HEK293 (cell line): ENCODE measurements at regions not wholly inside any gene's neighbourhood (a gene's known extent, or its start where the extent isn't known, plus 50 kb on each side); places are given as distances from the start of the nearest gene placed in this dataset.

Experiments
- CTCF ChIA-PET: fragments of 350-600 bp; formaldehyde crosslinking; extraction: SDS; loops from one replicate; lab custom pipeline; 2021; ENCODE audit warnings: antibody characterized with exemption; lab: Yijun Ruan, JAX
- POLR2A ChIA-PET: fragments of 300-600 bp; formaldehyde crosslinking; extraction: SDS; loops from one replicate; lab custom pipeline; 2020; ENCODE audit warnings: antibody characterized with exemption, inconsistent platforms; lab: Yijun Ruan, JAX
- H3K27ac ChIP-seq: fragments of 200-500 bp; sonication (Bioruptor generic); 2 replicates; pipeline ENCODE4 v1.5.1; 2014; ENCODE audit warnings: low read depth, low read length, control low read depth, inconsistent platforms; ENCODE audit errors: extremely low read depth
- H3K36me3 ChIP-seq, 2 experiments: fragments of 200-500 bp in 1 of 2; sonication (Bioruptor generic) in 1 of 2; 1 replicate in 1 of 2; 2 replicates in 1 of 2; pipeline ENCODE4 v1.5.1; 2014 to 2017; ENCODE audit warnings: inconsistent platforms in 2 of 2, low read length in 2 of 2; ENCODE audit not compliant: control insufficient read depth in 2 of 2, insufficient read depth in 1 of 2
- H3K4me1 ChIP-seq: fragments of 200-500 bp; sonication (Bioruptor generic); 2 replicates; pipeline ENCODE4 v1.5.1; 2014; ENCODE audit warnings: mild to moderate bottlenecking, low read length, inconsistent platforms; ENCODE audit not compliant: control insufficient read depth, insufficient read depth
- H3K4me3 ChIP-seq: 2 replicates; pipeline ENCODE4 v1.5.1; 2011; ENCODE audit warnings: low read depth, mild to moderate bottlenecking, control low read depth, low read length, moderate library complexity
- H3K9me3 ChIP-seq: fragments of 200-500 bp; sonication (Bioruptor generic); 2 replicates; pipeline ENCODE4 v1.5.1; 2014; ENCODE audit warnings: low read depth, low read length, inconsistent platforms; ENCODE audit not compliant: control insufficient read depth, insufficient read depth
- OSR2 ChIP-seq: fragments of 450-650 bp; formaldehyde crosslinking; IDR thresholded peaks from 2 replicates; pipeline ENCODE4 v1.5.1; 2016; ENCODE audit warnings: missing biosample characterization, missing genetic modification characterization
- SCRT1 ChIP-seq: fragments of 450-650 bp; formaldehyde crosslinking; IDR thresholded peaks from 2 replicates; pipeline ENCODE4 v1.5.1; 2016; ENCODE audit warnings: missing biosample characterization, missing genetic modification characterization, borderline replicate concordance
- YY2 ChIP-seq: fragments of 450-650 bp; formaldehyde crosslinking; IDR thresholded peaks from 2 replicates; pipeline ENCODE4 v1.5.1; 2016; ENCODE audit warnings: missing biosample characterization, missing genetic modification characterization
- ZBTB7A ChIP-seq: fragments of 450-650 bp; formaldehyde crosslinking; IDR thresholded peaks from 2 replicates; pipeline ENCODE4 v1.5.1; 2016; ENCODE audit warnings: low read depth, missing biosample characterization, missing genetic modification characterization
- ZFHX2 ChIP-seq: fragments of 450-650 bp; formaldehyde crosslinking; conservative IDR thresholded peaks from 2 replicates; pipeline ENCODE4 v1.5.1; 2016; ENCODE audit warnings: missing biosample characterization, missing genetic modification characterization
- ZNF114 ChIP-seq: fragments of 450-650 bp; formaldehyde crosslinking; IDR thresholded peaks from 2 replicates; pipeline ENCODE4 v1.5.0; 2017; ENCODE audit warnings: missing biosample characterization, missing genetic modification characterization
- ZNF146 ChIP-seq: fragments of 450-650 bp; formaldehyde crosslinking; IDR thresholded peaks from 2 replicates; pipeline ENCODE4 v1.5.1; 2016; ENCODE audit warnings: missing biosample characterization, missing genetic modification characterization
- ZNF174 ChIP-seq: fragments of 450-650 bp; formaldehyde crosslinking; IDR thresholded peaks from 2 replicates; pipeline ENCODE4 v1.5.0; 2017; ENCODE audit warnings: missing biosample characterization, mild to moderate bottlenecking, missing genetic modification characterization
- ZNF23 ChIP-seq: fragments of 450-650 bp; formaldehyde crosslinking; IDR thresholded peaks from 2 replicates; pipeline ENCODE4 v1.5.1; 2016; ENCODE audit warnings: missing biosample characterization, missing genetic modification characterization, borderline replicate concordance
- ZNF24 ChIP-seq: fragments of 450-650 bp; formaldehyde crosslinking; IDR thresholded peaks from 2 replicates; pipeline ENCODE4 v1.5.1; 2016; ENCODE audit warnings: missing biosample characterization, missing genetic modification characterization
- ZNF324 ChIP-seq: fragments of 450-650 bp; formaldehyde crosslinking; IDR thresholded peaks from 2 replicates; pipeline ENCODE4 v1.5.1; 2016; ENCODE audit warnings: missing biosample characterization, missing genetic modification characterization
- ZNF354C ChIP-seq: fragments of 450-650 bp; formaldehyde crosslinking; IDR thresholded peaks from 2 replicates; pipeline ENCODE4 v1.5.1; 2016; ENCODE audit warnings: missing biosample characterization, missing genetic modification characterization, low read depth, borderline replicate concordance
- ZNF394 ChIP-seq: fragments of 450-650 bp; formaldehyde crosslinking; IDR thresholded peaks from 2 replicates; pipeline ENCODE4 v1.5.1; 2016; ENCODE audit warnings: missing biosample characterization, missing genetic modification characterization, mild to moderate bottlenecking, moderate library complexity, borderline replicate concordance
- ZNF404 ChIP-seq: fragments of 450-650 bp; formaldehyde crosslinking; IDR thresholded peaks from 2 replicates; pipeline ENCODE4 v1.5.1; 2017; ENCODE audit warnings: missing biosample characterization, missing genetic modification characterization
- ZNF544 ChIP-seq: fragments of 450-650 bp; formaldehyde crosslinking; IDR thresholded peaks from 2 replicates; pipeline ENCODE4 v1.5.0; 2017; ENCODE audit warnings: missing biosample characterization, missing genetic modification characterization
- ZNF561 ChIP-seq: fragments of 450-650 bp; IDR thresholded peaks from 2 replicates; pipeline ENCODE4 v1.5.1; 2018; ENCODE audit warnings: missing biosample characterization, missing genetic modification characterization, borderline replicate concordance
- ZNF654 ChIP-seq: fragments of 450-650 bp; formaldehyde crosslinking; IDR thresholded peaks from 2 replicates; pipeline ENCODE4 v1.5.1; 2016; ENCODE audit warnings: low read depth, missing biosample characterization, missing genetic modification characterization
- ZNF701 ChIP-seq: fragments of 450-650 bp; formaldehyde crosslinking; IDR thresholded peaks from 2 replicates; pipeline ENCODE4 v1.5.1; 2016; ENCODE audit warnings: missing biosample characterization, missing genetic modification characterization
- ZNF76 ChIP-seq: fragments of 450-650 bp; formaldehyde crosslinking; IDR thresholded peaks from 2 replicates; pipeline ENCODE4; 2016; ENCODE audit warnings: low read depth, missing biosample characterization, missing genetic modification characterization, borderline replicate concordance
- ZNF776 ChIP-seq: fragments of 450-650 bp; formaldehyde crosslinking; IDR thresholded peaks from 2 replicates; pipeline ENCODE4 v1.5.0; 2017; ENCODE audit warnings: missing biosample characterization, missing genetic modification characterization, borderline replicate concordance
- ZNF791 ChIP-seq: fragments of 450-650 bp; formaldehyde crosslinking; IDR thresholded peaks from 2 replicates; pipeline ENCODE4 v1.5.1; 2016; ENCODE audit warnings: missing biosample characterization, missing genetic modification characterization
- TF ChIP-seq, protein P1 (sequence below): fragments of 450-650 bp; formaldehyde crosslinking; IDR thresholded peaks from 2 replicates; pipeline ENCODE4 v1.5.1; 2016; ENCODE audit warnings: missing biosample characterization, missing genetic modification characterization
- TF ChIP-seq, protein P2 (sequence below): fragments of 450-650 bp; formaldehyde crosslinking; IDR thresholded peaks from 2 replicates; pipeline ENCODE4 v1.5.1; 2016; ENCODE audit warnings: missing biosample characterization, missing genetic modification characterization
- TF ChIP-seq, protein P3 (sequence below): sonication (generic); formaldehyde crosslinking; IDR thresholded peaks from 2 replicates; pipeline ENCODE4 v1.8.1; 2022; ENCODE audit warnings: mild to moderate bottlenecking, moderate library complexity, missing genetic modification reagents

DNA sequence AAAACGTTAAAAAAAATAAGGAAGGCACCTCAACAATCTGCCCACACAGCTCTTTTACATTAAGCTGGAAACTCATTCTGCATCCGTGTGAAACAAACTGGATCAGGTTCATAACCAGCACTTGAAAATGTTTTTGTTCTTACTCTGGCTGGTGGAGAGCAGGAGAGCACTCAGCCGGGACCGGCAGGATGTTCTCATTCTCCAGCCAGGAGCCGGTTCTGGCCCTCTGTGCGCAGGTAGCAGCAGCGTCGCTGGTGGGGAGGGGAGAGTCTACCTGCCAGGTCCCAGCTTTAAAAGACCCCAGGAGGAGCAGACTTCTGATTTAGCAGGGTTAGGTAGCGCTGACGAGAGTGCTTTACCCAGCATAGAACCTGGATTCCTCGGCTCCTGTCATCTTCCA, 834.9 kb upstream of the SALL3 start:
- ChIA-PET POLR2A (no interaction called here), CTCF (no interaction called here)
- H3K4me3 ChIP-seq, result no peak overlapping the region
- no peaks in the 10 kb centered on the region for H3K36me3 ChIP-seq
- H3K4me1 ChIP-seq, result no peaks in the 10 kb centered on the region
- TF ChIP-seq, protein P1, sequence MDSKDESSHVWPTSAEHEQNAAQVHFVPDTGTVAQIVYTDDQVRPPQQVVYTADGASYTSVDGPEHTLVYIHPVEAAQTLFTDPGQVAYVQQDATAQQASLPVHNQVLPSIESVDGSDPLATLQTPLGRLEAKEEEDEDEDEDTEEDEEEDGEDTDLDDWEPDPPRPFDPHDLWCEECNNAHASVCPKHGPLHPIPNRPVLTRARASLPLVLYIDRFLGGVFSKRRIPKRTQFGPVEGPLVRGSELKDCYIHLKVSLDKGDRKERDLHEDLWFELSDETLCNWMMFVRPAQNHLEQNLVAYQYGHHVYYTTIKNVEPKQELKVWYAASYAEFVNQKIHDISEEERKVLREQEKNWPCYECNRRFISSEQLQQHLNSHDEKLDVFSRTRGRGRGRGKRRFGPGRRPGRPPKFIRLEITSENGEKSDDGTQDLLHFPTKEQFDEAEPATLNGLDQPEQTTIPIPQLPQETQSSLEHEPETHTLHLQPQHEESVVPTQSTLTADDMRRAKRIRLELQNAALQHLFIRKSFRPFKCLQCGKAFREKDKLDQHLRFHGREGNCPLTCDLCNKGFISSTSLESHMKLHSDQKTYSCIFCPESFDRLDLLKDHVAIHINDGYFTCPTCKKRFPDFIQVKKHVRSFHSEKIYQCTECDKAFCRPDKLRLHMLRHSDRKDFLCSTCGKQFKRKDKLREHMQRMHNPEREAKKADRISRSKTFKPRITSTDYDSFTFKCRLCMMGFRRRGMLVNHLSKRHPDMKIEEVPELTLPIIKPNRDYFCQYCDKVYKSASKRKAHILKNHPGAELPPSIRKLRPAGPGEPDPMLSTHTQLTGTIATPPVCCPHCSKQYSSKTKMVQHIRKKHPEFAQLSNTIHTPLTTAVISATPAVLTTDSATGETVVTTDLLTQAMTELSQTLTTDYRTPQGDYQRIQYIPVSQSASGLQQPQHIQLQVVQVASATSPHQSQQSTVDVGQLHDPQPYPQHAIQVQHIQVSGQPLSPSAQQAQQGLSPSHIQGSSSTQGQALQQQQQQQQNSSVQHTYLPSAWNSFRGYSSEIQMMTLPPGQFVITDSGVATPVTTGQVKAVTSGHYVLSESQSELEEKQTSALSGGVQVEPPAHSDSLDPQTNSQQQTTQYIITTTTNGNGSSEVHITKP (tag by site-specific recombination), result no peak
- no peak for TF ChIP-seq ZNF23
- no peak for TF ChIP-seq ZBTB7A
- no peak for TF ChIP-seq ZNF404 (tag by site-specific recombination)
- no peak overlapping the region for H3K27ac ChIP-seq
- no peaks in the 10 kb centered on the region for H3K9me3 ChIP-seq

GRCh38 chr18:78145096-78145495, 834.5 kb upstream of the SALL3 start:
- ChIA-PET CTCF (no interaction called here), POLR2A (interaction anchor here (0.9 kb wide), 1 partner anchor 10 kb away, joined by 3 read pairs; no protein-coding TSS in a partner anchor)
- H3K9me3 ChIP-seq, result no peaks in the 10 kb centered on the region
- no peak overlapping the region for H3K27ac ChIP-seq
- no peak overlapping the region for H3K4me3 ChIP-seq
- no peaks in the 10 kb centered on the region for H3K4me1 ChIP-seq
- H3K36me3 ChIP-seq, result no peaks in the 10 kb centered on the region
- TF ChIP-seq, protein P2, sequence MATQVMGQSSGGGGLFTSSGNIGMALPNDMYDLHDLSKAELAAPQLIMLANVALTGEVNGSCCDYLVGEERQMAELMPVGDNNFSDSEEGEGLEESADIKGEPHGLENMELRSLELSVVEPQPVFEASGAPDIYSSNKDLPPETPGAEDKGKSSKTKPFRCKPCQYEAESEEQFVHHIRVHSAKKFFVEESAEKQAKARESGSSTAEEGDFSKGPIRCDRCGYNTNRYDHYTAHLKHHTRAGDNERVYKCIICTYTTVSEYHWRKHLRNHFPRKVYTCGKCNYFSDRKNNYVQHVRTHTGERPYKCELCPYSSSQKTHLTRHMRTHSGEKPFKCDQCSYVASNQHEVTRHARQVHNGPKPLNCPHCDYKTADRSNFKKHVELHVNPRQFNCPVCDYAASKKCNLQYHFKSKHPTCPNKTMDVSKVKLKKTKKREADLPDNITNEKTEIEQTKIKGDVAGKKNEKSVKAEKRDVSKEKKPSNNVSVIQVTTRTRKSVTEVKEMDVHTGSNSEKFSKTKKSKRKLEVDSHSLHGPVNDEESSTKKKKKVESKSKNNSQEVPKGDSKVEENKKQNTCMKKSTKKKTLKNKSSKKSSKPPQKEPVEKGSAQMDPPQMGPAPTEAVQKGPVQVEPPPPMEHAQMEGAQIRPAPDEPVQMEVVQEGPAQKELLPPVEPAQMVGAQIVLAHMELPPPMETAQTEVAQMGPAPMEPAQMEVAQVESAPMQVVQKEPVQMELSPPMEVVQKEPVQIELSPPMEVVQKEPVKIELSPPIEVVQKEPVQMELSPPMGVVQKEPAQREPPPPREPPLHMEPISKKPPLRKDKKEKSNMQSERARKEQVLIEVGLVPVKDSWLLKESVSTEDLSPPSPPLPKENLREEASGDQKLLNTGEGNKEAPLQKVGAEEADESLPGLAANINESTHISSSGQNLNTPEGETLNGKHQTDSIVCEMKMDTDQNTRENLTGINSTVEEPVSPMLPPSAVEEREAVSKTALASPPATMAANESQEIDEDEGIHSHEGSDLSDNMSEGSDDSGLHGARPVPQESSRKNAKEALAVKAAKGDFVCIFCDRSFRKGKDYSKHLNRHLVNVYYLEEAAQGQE (tag by site-specific recombination), result no peak
- TF ChIP-seq ZNF24, result no peak
- TF ChIP-seq ZNF174 (tag by site-specific recombination), result no peak
- no peak for TF ChIP-seq OSR2
- TF ChIP-seq ZFHX2 (tag by site-specific recombination), result no peak
- TF ChIP-seq ZNF561 (tag by site-specific recombination), result no peak

GRCh38 chr18:78146136-78147085, 833.2 kb upstream of the SALL3 start:
- Histone ChIP-seq H3K27ac (no peak overlapping the region), H3K4me3 (no peak overlapping the region), H3K4me1 (no peaks in the 10 kb centered on the region), H3K36me3 (no peaks in the 10 kb centered on the region), H3K9me3 (no peaks in the 10 kb centered on the region)
- ChIA-PET CTCF (no interaction called here), POLR2A (no interaction called here)
- TF ChIP-seq ZNF394 (tag by site-specific recombination) (no peak), ZNF654 (tag by site-specific recombination) (no peak), ZNF776 (tag by site-specific recombination) (no peak), ZNF114 (tag by site-specific recombination) (no peak), ZNF701 (tag by site-specific recombination) (no peak), ZNF146 (tag by site-specific recombination) (no peak), YY2 (no peak), ZNF354C (tag by site-specific recombination) (no peak), ZNF791 (tag by site-specific recombination) (no peak), ZNF76 (tag by site-specific recombination) (no peak), ZNF544 (tag by site-specific recombination) (no peak), ZNF324 (tag by site-specific recombination) (no peak), SCRT1 (tag by site-specific recombination) (no peak)
- TF ChIP-seq, protein P3, sequence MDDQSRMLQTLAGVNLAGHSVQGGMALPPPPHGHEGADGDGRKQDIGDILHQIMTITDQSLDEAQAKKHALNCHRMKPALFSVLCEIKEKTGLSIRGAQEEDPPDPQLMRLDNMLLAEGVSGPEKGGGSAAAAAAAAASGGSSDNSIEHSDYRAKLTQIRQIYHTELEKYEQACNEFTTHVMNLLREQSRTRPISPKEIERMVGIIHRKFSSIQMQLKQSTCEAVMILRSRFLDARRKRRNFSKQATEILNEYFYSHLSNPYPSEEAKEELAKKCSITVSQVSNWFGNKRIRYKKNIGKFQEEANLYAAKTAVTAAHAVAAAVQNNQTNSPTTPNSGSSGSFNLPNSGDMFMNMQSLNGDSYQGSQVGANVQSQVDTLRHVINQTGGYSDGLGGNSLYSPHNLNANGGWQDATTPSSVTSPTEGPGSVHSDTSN (CRISPR knock-in tag), result no peak
